ENCODE measurements at regions not wholly inside any gene's neighbourhood (a gene's known extent, or its start where the extent isn't known, plus 50 kb on each side); places are given as distances from the start of the nearest gene placed in this dataset.
A peak's percentile ranks its signal among the peaks of the same experiment; 100 is the strongest.
"Not testable (repeated sequence)": the region's sequence is repeated elsewhere in the genome, so short reads cannot be mapped to it uniquely, and the experiment has no call there.

DNA sequence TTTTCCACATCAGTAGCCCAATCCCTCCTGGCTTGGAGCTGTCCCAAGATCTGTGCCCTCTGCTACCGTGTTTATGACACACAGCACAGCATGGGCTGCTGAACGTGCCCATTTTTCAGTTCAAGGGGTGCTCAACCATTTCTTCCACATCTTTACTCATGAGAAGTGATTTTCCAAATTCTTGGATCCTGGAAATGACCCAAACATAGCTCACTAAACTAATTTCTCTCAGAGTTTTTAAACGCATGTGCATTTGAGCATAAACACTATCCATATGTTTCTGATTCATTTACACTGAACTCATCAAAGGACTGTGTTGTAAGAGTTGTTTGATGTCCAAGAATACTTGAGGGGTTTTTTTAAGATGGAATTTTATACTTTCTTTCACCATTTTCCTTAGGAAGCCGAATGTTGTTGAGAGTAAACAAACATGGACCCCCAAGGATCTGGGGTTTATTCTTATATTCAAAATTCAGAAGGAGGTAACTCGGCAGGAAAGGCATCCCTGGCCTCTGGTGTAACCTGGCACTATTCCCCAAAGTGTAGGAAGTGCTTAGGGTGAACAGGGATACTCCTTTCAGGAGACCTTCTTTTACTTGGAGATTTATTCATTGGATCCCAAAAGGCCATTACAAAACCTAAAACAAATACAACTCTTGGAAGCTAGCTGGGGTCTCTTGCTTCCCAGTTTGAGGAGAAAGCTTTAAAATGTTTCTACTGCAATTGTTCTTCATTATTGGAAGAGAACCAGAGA lies 215.0 kb downstream of the BMP4 start:
- no peak for DNase-seq

DNA sequence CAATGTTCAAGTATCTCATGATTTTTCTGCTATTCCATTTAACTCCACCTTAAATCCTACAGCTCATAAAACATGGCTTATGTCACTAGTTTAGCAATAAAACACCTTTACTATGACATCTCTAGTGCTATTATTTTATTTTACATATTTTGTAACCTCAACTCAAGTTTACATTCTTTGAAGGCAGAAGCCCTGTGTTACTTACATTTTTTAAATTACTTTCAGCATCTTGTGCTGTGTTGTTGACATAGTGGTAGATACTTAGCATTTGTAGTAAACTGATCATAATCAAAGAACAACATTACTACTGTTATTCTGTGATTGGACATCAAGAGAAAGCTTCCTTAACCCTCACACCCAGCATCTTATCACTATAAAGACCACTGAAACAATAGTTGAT lies 216.1 kb downstream of the BMP4 start:
- DNase-seq, result no peak

- DNase-seq, result no peak
These were observed 220.7 kb downstream of the BMP4 start for GRCh38 chr14:53735916-53736315.

- no peak for DNase-seq
These were observed 233.4 kb downstream of the BMP4 start for GRCh38 chr14:53723221-53723620.

- no peak for DNase-seq
These were observed 237.1 kb downstream of the BMP4 start for GRCh38 chr14:53719536-53719935.

- no peak for DNase-seq
These were observed 240.0 kb downstream of the BMP4 start for GRCh38 chr14:53716578-53716977.

GRCh38 chr14:53715193-53715721 lies 241.4 kb downstream of the BMP4 start:
- DNase-seq, result no peak

GRCh38 chr14:53714495-53715192 lies 242.0 kb downstream of the BMP4 start:
- DNase-seq, result no peak

DNA sequence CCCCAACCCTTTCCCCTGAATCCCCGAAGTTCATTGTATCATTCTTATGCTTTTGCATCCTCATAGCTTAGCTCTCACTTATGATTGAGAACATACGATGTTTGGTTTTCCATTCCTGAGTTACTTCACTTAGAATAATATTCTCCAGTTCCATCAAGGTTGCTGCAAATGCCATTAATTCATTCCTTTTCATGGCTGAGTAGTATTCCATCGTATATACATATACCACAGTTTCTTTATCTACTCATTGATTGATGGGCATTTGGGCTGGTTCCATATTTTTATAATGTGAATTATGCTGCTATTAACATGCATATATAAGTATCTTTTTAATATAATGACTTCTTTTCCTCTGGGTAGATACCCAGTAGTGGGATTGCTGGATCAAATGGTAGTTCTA lies 243.7 kb downstream of the BMP4 start:
- DNase-seq, result not testable (repeated sequence)

GRCh38 chr14:53711205-53711604 lies 245.4 kb downstream of the BMP4 start:
- no peak for DNase-seq

DNA sequence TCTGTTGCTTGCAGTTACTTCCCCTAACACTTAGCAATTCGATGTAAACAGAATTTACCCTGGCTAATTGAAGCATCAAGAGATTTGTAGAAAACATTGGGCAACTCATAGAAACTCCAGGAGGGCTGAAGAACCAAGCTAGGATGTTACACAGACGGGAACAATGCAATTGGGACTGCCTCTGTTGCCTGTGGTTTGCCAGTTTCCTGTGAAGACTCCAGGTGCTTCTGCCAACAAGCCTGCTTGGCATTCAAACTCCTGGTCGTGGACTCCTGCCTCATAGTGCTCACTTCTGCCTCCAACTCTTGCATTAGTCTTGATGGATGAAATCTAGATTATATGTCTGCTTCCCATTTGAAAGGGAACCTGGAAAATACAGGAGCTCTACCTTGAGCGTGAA lies 246.0 kb downstream of the BMP4 start:
- DNase-seq, result no peak

GRCh38 chr14:53709381-53709780 lies 247.2 kb downstream of the BMP4 start:
- no peak for DNase-seq

DNA sequence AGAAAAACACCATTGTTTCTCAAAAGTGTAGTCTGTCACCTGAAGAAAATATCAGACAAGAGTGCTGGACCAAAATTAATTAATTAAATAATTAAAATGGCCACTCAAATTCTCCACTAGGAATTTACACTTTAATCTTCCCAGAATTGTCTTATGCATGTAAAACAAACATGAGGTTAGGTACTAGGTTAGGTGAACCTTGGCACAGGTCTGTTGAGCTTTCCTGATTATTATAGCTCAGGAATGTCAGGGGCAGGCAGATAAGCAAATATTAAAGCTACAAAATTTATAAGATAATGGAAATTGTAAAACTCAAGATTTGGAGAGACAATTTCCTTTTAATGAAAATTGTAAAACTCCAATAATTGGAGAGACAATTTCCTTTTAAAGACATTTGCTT lies 253.2 kb downstream of the BMP4 start:
- no peak for DNase-seq

DNA sequence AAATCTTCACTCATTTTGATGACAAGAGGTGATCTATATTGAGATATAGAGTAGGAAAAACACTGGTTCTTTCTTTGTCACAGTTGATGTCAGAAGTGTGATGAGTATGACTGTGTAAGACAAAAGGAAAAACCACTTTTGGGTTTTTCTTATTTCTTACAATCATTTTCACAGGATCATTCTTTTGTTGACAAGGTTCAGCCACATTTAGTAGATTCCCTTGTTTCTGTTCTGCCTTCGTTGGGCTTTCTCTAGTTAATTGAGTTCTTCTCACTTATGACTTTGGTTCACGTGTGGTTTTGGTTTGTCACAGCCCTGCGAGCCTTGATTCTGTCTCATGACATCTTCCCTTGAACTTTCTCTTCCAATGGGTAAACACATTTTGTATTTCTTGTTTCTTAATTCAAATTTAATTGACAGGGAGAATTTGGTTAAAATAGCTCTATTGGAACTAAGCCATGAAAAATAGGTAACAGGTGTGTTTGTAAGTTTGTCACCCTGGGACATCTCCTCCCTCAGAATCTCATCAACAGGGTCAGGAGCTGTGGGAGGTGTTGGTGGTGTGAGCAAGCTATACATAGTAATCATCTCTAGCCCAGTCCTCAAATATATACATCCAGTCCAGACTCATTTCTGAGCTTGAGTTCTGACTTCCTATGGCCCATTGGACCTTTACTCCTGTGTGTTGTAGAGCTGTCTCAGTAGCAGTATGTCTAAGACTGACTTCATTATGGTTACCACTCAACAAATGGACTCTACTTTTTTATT lies 255.3 kb downstream of the BMP4 start:
- no peak for DNase-seq

DNA sequence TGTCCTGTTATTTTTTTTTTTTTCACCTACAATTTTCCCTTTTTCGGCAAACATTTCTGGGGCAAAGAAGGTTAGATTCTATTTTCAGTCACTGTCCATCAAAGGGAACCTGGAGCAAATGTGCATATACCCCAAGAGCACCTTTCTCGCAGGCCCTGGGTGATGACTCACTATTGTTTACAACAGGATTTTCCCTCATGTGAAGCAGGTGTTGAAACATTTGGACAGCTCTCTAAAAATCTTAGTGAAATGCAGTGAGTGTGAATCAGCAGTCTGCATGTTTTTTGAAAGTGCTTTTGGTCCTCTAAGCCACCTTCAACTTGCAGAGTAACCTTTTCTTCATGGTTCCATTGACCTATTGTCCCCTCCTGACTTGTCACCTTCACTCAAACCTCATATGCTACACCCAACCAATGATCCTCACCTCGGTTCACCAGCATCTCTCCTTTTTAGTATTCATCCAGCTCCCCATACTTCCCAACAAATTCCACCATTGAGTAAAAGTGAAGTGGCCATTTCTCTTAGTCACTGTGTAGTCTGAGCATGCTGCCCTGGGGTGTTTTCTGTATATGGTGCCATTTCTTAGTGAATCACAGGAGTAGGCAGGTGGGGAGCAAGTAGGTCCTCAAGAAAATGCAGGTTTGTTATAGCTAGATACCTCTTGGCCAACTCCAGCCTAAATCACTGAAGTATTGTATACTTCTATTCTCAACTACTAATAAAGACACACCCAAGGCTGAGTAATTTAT lies 260.2 kb downstream of the BMP4 start:
- DNase-seq, result no peak

- DNase-seq, result no peak
These were observed 260.9 kb downstream of the BMP4 start for GRCh38 chr14:53695692-53696214.

DNA sequence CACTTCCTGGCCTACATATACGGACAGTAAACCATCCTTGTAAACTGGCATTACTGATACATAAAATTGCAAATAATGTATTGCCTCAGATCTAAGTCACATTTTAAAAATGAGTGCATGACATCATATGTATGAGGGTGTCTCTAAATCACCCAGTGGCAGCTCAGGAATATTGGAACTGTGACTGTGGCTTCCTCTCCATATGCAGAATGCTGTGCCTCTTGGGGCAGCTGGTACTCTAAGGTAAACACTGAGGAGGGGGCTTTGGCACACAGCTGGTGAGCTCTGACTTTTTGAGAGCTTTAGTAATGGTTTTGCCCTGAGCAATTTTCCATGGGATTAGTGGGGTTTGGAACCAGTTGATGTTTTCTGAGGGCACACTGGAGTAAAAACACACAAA lies 263.7 kb downstream of the BMP4 start:
- DNase-seq, result no peak

- no peak for DNase-seq
These were observed 264.2 kb downstream of the BMP4 start for GRCh38 chr14:53692451-53692850.

DNA sequence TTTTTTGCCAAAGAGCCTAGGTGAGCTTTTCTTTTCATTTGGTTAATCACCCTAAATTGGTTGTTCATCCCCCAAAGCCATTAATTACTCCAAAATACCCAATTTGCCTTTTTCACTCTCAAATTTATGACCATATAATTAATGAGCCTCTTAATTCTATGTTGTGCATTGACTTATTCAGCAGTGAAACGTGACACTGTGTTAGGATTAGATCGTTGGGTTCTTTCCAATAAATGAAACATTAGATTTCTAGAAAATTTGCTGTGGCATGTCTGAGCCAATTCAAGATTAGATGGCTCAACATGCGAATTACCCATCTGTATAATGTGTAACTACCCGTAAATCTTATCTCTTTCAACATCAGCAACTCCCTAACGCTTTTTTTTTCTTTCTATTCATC lies 273.4 kb downstream of the BMP4 start:
- DNase-seq, result no peak

- DNase-seq, result no peak
These were observed 284.1 kb downstream of the BMP4 start for GRCh38 chr14:53672526-53672925.

GRCh38 chr14:53670701-53671100 lies 285.9 kb downstream of the BMP4 start:
- DNase-seq, result peak; percentile 11

- DNase-seq, result no peak
These were observed 287.7 kb downstream of the BMP4 start for GRCh38 chr14:53668897-53669296.

DNA sequence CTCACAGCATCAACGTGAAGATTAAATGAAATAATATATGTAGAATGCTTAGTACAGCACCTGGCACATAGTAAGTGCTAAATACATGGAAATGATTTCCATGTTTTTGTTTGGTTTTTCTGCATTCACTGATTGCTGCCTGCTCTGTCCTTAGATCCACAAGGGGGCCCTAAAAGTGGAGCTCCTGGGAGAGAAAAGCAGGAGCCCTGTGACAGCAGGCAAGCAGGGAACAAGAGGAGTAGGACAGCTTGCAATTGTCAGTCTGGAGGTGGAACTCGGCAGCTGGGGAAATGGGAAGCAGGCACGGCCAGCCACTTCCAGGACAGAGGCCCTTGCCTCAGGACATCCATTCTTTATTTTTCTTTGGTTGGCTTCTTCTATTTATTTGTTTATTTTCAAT lies 292.9 kb downstream of the BMP4 start:
- DNase-seq, result no peak

Measured in T1000 (cell line).